ENCODE measurements at regions not wholly inside any gene's neighbourhood (a gene's known extent, or its start where the extent isn't known, plus 50 kb on each side); places are given as distances from the start of the nearest gene placed in this dataset.

DNA sequence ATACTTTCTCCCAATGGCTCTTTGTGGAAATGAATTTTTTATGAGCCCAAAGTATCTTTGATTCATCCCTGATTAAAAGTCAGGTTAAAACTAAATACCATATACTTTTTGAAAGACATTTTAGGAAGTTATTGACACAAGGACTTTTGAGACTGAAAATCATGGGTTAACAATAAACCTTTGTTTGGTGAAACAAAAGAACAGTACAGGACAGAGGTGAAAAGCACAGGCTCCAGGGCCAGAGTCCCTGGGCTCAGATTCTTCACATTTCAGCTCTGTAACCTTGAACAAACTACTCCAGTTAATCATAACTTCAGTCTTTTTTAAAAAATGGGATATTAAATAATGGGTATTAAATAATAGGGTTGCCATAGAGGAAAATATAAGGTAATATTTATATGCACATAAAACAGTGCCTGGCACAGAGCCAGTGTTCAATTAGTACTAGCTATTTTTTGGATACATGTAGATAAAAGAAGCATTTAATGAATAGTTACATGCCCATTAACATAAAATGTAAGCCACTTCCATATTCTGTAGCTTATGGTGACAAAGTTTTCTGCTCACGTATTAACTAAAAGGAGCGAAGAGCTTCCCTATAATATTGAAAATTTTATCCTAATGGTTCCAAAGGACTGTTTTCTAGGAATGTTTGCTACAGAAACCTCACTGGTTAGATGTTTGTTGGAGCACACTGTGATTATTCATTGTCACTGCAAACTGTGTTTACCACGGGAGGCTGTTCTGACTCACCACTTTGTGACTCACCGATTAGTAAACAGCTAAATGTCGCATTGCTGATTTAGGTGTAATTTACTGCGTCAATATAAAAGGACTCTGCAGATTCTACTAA, 255.4 kb downstream of the DAD1 start (continued):
- no peak for TF ChIP-seq ZNF138 (CRISPR knock-in tag; IDR thresholded peaks at IDR 0.05; ENCODE audit: low read depth)
- TF ChIP-seq ETV5 (CRISPR knock-in tag; IDR thresholded peaks at IDR 0.05; ENCODE audit: borderline replicate concordance): peak; percentile 69; the same call in 1 of the 2 replicates
- TF ChIP-seq ZFP41 (CRISPR knock-in tag; IDR thresholded peaks at IDR 0.05; ENCODE audit: borderline replicate concordance): no peak
- no peak for TF ChIP-seq HNRNPUL1 (IDR thresholded peaks at IDR 0.05; ENCODE audit: low read depth, low read length)
- TF ChIP-seq BCL6 (CRISPR knock-in tag; IDR thresholded peaks at IDR 0.05): peak; percentile 99
- TF ChIP-seq RFX5 (IDR thresholded peaks at IDR 0.05; ENCODE audit: low read depth, low read length): no peak
- TF ChIP-seq, protein P1, sequence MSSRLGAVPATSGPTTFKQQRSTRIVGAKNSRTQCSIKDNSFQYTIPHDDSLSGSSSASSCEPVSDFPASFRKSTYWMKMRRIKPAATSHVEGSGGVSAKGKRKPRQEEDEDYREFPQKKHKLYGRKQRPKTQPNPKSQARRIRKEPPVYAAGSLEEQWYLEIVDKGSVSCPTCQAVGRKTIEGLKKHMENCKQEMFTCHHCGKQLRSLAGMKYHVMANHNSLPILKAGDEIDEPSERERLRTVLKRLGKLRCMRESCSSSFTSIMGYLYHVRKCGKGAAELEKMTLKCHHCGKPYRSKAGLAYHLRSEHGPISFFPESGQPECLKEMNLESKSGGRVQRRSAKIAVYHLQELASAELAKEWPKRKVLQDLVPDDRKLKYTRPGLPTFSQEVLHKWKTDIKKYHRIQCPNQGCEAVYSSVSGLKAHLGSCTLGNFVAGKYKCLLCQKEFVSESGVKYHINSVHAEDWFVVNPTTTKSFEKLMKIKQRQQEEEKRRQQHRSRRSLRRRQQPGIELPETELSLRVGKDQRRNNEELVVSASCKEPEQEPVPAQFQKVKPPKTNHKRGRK (CRISPR knock-in tag; IDR thresholded peaks at IDR 0.05): no peak
- TF ChIP-seq PPARG (CRISPR knock-in tag; conservative IDR thresholded peaks at IDR 0.05): peak; percentile 56; the same call in 1 of the 2 replicates
- TF ChIP-seq ZNF614 (CRISPR knock-in tag; IDR thresholded peaks at IDR 0.05; ENCODE audit: borderline replicate concordance): peak; percentile 56; the same call in 1 of the 2 replicates
- TF ChIP-seq SMYD3 (CRISPR knock-in tag; IDR thresholded peaks at IDR 0.05): no peak
- no peak for TF ChIP-seq ZNF143 (CRISPR knock-in tag; IDR thresholded peaks at IDR 0.05)
- TF ChIP-seq ZNF672 (CRISPR knock-in tag; IDR thresholded peaks at IDR 0.05): no peak
- no peak for TF ChIP-seq KDM2A (CRISPR knock-in tag; IDR thresholded peaks at IDR 0.05; ENCODE audit: borderline replicate concordance, low read depth)
- TF ChIP-seq ZNF569 (CRISPR knock-in tag; IDR thresholded peaks at IDR 0.05; ENCODE audit: borderline replicate concordance): no peak
- TF ChIP-seq, protein P2, sequence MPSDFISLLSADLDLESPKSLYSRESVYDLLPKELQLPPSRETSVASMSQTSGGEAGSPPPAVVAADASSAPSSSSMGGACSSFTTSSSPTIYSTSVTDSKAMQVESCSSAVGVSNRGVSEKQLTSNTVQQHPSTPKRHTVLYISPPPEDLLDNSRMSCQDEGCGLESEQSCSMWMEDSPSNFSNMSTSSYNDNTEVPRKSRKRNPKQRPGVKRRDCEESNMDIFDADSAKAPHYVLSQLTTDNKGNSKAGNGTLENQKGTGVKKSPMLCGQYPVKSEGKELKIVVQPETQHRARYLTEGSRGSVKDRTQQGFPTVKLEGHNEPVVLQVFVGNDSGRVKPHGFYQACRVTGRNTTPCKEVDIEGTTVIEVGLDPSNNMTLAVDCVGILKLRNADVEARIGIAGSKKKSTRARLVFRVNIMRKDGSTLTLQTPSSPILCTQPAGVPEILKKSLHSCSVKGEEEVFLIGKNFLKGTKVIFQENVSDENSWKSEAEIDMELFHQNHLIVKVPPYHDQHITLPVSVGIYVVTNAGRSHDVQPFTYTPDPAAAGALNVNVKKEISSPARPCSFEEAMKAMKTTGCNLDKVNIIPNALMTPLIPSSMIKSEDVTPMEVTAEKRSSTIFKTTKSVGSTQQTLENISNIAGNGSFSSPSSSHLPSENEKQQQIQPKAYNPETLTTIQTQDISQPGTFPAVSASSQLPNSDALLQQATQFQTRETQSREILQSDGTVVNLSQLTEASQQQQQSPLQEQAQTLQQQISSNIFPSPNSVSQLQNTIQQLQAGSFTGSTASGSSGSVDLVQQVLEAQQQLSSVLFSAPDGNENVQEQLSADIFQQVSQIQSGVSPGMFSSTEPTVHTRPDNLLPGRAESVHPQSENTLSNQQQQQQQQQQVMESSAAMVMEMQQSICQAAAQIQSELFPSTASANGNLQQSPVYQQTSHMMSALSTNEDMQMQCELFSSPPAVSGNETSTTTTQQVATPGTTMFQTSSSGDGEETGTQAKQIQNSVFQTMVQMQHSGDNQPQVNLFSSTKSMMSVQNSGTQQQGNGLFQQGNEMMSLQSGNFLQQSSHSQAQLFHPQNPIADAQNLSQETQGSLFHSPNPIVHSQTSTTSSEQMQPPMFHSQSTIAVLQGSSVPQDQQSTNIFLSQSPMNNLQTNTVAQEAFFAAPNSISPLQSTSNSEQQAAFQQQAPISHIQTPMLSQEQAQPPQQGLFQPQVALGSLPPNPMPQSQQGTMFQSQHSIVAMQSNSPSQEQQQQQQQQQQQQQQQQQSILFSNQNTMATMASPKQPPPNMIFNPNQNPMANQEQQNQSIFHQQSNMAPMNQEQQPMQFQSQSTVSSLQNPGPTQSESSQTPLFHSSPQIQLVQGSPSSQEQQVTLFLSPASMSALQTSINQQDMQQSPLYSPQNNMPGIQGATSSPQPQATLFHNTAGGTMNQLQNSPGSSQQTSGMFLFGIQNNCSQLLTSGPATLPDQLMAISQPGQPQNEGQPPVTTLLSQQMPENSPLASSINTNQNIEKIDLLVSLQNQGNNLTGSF (CRISPR knock-in tag; IDR thresholded peaks at IDR 0.05): no peak
- TF ChIP-seq, protein P3, sequence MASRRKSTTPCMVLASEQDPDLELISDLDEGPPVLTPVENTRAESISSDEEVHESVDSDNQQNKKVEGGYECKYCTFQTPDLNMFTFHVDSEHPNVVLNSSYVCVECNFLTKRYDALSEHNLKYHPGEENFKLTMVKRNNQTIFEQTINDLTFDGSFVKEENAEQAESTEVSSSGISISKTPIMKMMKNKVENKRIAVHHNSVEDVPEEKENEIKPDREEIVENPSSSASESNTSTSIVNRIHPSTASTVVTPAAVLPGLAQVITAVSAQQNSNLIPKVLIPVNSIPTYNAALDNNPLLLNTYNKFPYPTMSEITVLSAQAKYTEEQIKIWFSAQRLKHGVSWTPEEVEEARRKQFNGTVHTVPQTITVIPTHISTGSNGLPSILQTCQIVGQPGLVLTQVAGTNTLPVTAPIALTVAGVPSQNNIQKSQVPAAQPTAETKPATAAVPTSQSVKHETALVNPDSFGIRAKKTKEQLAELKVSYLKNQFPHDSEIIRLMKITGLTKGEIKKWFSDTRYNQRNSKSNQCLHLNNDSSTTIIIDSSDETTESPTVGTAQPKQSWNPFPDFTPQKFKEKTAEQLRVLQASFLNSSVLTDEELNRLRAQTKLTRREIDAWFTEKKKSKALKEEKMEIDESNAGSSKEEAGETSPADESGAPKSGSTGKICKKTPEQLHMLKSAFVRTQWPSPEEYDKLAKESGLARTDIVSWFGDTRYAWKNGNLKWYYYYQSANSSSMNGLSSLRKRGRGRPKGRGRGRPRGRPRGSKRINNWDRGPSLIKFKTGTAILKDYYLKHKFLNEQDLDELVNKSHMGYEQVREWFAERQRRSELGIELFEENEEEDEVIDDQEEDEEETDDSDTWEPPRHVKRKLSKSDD (CRISPR knock-in tag; IDR thresholded peaks at IDR 0.05; ENCODE audit: low read depth): no peak
- TF ChIP-seq ZNF232 (CRISPR knock-in tag; IDR thresholded peaks at IDR 0.05; ENCODE audit: borderline replicate concordance): no peak
- TF ChIP-seq, protein P4, sequence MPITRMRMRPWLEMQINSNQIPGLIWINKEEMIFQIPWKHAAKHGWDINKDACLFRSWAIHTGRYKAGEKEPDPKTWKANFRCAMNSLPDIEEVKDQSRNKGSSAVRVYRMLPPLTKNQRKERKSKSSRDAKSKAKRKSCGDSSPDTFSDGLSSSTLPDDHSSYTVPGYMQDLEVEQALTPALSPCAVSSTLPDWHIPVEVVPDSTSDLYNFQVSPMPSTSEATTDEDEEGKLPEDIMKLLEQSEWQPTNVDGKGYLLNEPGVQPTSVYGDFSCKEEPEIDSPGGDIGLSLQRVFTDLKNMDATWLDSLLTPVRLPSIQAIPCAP (CRISPR knock-in tag; IDR thresholded peaks at IDR 0.05; ENCODE audit: low read depth): no peak
- TF ChIP-seq ZSCAN29 (CRISPR knock-in tag; conservative IDR thresholded peaks at IDR 0.05): no peak
- TF ChIP-seq CEBPG (CRISPR knock-in tag; IDR thresholded peaks at IDR 0.05): peak; percentile 41; the same call in 1 of the 2 replicates

Measured in HepG2 (cell line).